SK-N-SH (cell line): ENCODE measurements at regions not wholly inside any gene's neighbourhood (a gene's known extent, or its start where the extent isn't known, plus 50 kb on each side); places are given as distances from the start of the nearest gene placed in this dataset.

ENCODE experiments used
- EZH2phosphoT487 ChIP-seq: fragments of 200-600 bp; sonication (generic); IDR thresholded peaks from 2 replicates; pipeline ENCODE4 v1.6.1; 2017; ENCODE audit warnings: low read depth, mixed run types, mild to moderate bottlenecking, antibody characterized with exemption, moderate library complexity, borderline replicate concordance
- JUND ChIP-seq: IDR thresholded peaks from 2 replicates; pipeline ENCODE4 v1.4.0; 2012
- POLR2AphosphoS5 ChIP-seq: IDR thresholded peaks from 2 replicates; pipeline ENCODE4 v1.6.1; 2012; ENCODE audit warnings: low read depth, low read length
- RFX5 ChIP-seq: IDR thresholded peaks from 2 replicates; pipeline ENCODE4 v1.6.1; 2012; ENCODE audit warnings: mild to moderate bottlenecking, improper control_type of control experiment, low read length
- SIN3A ChIP-seq: IDR thresholded peaks from 2 replicates; pipeline ENCODE4 v1.6.1; 2012; ENCODE audit warnings: low read depth, mild to moderate bottlenecking, low read length, moderate library complexity, borderline replicate concordance
- TF ChIP-seq, protein P1 (sequence below): IDR thresholded peaks from 2 replicates; pipeline ENCODE4; 2012
- TF ChIP-seq, protein P2 (sequence below): IDR thresholded peaks from 2 replicates; pipeline ENCODE4 v1.4.0; 2012; ENCODE audit warnings: low read depth, borderline replicate concordance
- TF ChIP-seq, protein P3 (sequence below): fragments of 200-600 bp; sonication (generic); IDR thresholded peaks from 2 replicates; pipeline ENCODE4 v1.6.1; 2017; ENCODE audit warnings: antibody characterized with exemption, mild to moderate bottlenecking, moderate library complexity
- TF ChIP-seq, protein P4 (sequence below): IDR thresholded peaks from 2 replicates; pipeline ENCODE4 v1.6.1; 2012; ENCODE audit warnings: mild to moderate bottlenecking, low read depth, low read length, moderate library complexity

DNA sequence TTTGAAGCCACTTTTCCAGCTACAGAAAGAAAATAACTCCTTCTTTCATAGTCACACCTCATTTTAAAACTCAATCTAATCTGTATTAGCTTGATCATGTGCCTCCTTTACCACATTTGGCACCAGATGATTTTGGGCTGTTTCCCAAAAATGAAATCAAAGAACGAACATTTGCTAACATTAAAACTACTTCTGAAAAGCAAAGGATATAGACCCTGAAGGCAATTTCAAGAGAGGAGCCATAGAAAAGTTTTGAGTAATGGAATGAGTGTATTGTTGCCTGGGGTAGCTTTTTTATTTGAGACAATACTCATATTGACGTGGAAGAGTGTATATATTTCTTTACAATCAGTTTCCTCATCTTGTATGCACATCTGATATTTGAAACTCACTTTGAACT, 152.8 kb upstream of the TBL1XR1 start:
- TF ChIP-seq, protein P1, sequence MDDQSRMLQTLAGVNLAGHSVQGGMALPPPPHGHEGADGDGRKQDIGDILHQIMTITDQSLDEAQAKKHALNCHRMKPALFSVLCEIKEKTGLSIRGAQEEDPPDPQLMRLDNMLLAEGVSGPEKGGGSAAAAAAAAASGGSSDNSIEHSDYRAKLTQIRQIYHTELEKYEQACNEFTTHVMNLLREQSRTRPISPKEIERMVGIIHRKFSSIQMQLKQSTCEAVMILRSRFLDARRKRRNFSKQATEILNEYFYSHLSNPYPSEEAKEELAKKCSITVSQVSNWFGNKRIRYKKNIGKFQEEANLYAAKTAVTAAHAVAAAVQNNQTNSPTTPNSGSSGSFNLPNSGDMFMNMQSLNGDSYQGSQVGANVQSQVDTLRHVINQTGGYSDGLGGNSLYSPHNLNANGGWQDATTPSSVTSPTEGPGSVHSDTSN, result no peak
- TF ChIP-seq, protein P2, sequence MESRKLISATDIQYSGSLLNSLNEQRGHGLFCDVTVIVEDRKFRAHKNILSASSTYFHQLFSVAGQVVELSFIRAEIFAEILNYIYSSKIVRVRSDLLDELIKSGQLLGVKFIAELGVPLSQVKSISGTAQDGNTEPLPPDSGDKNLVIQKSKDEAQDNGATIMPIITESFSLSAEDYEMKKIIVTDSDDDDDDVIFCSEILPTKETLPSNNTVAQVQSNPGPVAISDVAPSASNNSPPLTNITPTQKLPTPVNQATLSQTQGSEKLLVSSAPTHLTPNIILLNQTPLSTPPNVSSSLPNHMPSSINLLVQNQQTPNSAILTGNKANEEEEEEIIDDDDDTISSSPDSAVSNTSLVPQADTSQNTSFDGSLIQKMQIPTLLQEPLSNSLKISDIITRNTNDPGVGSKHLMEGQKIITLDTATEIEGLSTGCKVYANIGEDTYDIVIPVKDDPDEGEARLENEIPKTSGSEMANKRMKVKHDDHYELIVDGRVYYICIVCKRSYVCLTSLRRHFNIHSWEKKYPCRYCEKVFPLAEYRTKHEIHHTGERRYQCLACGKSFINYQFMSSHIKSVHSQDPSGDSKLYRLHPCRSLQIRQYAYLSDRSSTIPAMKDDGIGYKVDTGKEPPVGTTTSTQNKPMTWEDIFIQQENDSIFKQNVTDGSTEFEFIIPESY, result no peak
- TF ChIP-seq, protein P3, sequence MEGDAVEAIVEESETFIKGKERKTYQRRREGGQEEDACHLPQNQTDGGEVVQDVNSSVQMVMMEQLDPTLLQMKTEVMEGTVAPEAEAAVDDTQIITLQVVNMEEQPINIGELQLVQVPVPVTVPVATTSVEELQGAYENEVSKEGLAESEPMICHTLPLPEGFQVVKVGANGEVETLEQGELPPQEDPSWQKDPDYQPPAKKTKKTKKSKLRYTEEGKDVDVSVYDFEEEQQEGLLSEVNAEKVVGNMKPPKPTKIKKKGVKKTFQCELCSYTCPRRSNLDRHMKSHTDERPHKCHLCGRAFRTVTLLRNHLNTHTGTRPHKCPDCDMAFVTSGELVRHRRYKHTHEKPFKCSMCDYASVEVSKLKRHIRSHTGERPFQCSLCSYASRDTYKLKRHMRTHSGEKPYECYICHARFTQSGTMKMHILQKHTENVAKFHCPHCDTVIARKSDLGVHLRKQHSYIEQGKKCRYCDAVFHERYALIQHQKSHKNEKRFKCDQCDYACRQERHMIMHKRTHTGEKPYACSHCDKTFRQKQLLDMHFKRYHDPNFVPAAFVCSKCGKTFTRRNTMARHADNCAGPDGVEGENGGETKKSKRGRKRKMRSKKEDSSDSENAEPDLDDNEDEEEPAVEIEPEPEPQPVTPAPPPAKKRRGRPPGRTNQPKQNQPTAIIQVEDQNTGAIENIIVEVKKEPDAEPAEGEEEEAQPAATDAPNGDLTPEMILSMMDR, result no peak
- TF ChIP-seq RFX5 (no peak), JUND (no peak), POLR2AphosphoS5 (no peak), EZH2phosphoT487 (no peak), SIN3A (no peak)
- TF ChIP-seq, protein P4, sequence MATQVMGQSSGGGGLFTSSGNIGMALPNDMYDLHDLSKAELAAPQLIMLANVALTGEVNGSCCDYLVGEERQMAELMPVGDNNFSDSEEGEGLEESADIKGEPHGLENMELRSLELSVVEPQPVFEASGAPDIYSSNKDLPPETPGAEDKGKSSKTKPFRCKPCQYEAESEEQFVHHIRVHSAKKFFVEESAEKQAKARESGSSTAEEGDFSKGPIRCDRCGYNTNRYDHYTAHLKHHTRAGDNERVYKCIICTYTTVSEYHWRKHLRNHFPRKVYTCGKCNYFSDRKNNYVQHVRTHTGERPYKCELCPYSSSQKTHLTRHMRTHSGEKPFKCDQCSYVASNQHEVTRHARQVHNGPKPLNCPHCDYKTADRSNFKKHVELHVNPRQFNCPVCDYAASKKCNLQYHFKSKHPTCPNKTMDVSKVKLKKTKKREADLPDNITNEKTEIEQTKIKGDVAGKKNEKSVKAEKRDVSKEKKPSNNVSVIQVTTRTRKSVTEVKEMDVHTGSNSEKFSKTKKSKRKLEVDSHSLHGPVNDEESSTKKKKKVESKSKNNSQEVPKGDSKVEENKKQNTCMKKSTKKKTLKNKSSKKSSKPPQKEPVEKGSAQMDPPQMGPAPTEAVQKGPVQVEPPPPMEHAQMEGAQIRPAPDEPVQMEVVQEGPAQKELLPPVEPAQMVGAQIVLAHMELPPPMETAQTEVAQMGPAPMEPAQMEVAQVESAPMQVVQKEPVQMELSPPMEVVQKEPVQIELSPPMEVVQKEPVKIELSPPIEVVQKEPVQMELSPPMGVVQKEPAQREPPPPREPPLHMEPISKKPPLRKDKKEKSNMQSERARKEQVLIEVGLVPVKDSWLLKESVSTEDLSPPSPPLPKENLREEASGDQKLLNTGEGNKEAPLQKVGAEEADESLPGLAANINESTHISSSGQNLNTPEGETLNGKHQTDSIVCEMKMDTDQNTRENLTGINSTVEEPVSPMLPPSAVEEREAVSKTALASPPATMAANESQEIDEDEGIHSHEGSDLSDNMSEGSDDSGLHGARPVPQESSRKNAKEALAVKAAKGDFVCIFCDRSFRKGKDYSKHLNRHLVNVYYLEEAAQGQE, result no peak
